ENCODE measurements at regions not wholly inside any gene's neighbourhood (a gene's known extent, or its start where the extent isn't known, plus 50 kb on each side); places are given as distances from the start of the nearest gene placed in this dataset.

DNA sequence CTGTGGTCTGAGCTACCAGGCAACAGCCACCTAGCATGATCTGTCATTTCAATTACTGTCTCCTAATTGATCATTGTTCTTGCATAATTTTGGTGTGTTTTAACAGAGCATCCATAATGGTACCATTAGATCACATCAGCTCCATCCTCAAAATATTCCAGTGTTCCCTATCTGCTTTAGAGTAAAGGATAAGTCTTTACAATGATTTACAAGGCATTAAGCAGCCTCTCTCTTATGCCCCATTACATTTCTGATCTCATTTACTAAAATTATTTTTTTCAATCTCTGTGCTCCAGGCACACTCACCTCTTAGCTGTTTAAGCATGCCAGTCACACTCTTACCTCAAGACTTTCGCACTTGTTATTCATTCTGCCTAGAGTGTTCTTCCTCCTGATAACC lies 389.9 kb upstream of the PTPRD start:
- TF ChIP-seq, protein P1, sequence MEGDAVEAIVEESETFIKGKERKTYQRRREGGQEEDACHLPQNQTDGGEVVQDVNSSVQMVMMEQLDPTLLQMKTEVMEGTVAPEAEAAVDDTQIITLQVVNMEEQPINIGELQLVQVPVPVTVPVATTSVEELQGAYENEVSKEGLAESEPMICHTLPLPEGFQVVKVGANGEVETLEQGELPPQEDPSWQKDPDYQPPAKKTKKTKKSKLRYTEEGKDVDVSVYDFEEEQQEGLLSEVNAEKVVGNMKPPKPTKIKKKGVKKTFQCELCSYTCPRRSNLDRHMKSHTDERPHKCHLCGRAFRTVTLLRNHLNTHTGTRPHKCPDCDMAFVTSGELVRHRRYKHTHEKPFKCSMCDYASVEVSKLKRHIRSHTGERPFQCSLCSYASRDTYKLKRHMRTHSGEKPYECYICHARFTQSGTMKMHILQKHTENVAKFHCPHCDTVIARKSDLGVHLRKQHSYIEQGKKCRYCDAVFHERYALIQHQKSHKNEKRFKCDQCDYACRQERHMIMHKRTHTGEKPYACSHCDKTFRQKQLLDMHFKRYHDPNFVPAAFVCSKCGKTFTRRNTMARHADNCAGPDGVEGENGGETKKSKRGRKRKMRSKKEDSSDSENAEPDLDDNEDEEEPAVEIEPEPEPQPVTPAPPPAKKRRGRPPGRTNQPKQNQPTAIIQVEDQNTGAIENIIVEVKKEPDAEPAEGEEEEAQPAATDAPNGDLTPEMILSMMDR (IDR thresholded peaks at IDR 0.05; ENCODE audit: poor library complexity) = no peak
- TF ChIP-seq EZH2phosphoT487 (IDR thresholded peaks at IDR 0.05; ENCODE audit: low read depth, severe bottlenecking, unreplicated experiment) (no peak), EZH2 (IDR thresholded peaks at IDR 0.05; ENCODE audit: borderline replicate concordance) (no peak)

Measured in hepatocyte (in vitro differentiated cells).